VCaP (cell line): ENCODE measurements at regions not wholly inside any gene's neighbourhood (a gene's known extent, or its start where the extent isn't known, plus 50 kb on each side); places are given as distances from the start of the nearest gene placed in this dataset.

Experiments
- H3K27ac ChIP-seq: fragments of 450-650 bp; 2 replicates; pipeline ENCODE4 v1.5.1; 2017
- TF ChIP-seq, protein P1 (sequence below): fragments of 450-650 bp; conservative IDR thresholded peaks from 2 replicates; pipeline ENCODE4 v1.5.1; 2017; ENCODE audit warnings: mild to moderate bottlenecking, moderate library complexity

DNA sequence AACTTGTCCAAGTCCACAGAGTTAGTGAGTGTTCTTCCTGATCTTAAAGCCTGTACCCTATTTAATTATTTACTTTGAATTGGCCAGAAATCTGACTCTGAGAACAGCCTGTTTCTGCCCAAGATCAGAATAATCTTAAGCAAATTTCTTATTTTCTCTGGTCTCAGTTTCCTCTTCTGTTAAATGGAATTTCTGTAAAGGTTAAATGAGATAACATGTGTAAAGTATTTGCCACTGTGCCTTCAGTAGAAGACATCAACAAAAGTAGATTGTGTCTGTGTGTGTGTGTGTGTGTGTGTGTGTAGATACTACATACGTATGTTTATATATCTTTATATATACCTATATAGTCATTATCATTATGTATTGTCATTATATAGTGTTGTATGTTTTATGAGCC lies 124.2 kb upstream of the FGGY start:
- no peak overlapping the region for H3K27ac ChIP-seq
- TF ChIP-seq, protein P1, sequence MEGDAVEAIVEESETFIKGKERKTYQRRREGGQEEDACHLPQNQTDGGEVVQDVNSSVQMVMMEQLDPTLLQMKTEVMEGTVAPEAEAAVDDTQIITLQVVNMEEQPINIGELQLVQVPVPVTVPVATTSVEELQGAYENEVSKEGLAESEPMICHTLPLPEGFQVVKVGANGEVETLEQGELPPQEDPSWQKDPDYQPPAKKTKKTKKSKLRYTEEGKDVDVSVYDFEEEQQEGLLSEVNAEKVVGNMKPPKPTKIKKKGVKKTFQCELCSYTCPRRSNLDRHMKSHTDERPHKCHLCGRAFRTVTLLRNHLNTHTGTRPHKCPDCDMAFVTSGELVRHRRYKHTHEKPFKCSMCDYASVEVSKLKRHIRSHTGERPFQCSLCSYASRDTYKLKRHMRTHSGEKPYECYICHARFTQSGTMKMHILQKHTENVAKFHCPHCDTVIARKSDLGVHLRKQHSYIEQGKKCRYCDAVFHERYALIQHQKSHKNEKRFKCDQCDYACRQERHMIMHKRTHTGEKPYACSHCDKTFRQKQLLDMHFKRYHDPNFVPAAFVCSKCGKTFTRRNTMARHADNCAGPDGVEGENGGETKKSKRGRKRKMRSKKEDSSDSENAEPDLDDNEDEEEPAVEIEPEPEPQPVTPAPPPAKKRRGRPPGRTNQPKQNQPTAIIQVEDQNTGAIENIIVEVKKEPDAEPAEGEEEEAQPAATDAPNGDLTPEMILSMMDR, result no peak

- TF ChIP-seq, protein P1, result no peak
- H3K27ac ChIP-seq, result no peak overlapping the region
These were observed 123.2 kb upstream of the FGGY start for GRCh38 chr1:59173721-59174120.

DNA sequence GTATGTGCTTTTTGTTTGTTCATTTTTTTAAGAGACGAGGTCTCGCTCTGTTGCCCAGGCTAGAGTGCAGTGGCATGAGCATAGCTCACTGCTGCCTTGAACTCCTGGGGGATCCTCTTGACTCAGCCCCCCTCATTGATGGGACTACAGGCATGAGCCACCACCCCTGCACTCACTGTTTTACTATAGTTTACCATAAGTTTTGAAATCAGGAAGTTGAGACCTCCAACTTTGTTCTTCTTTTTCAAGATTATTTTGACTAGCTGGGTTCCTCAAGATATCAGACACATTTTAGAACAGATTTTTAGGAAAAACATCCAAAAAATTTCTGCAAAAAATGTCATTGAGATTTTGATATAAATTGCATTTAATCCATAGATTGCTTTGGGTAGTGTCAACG lies 120.4 kb upstream of the FGGY start:
- TF ChIP-seq, protein P1, result no peak
- no peak overlapping the region for H3K27ac ChIP-seq

DNA sequence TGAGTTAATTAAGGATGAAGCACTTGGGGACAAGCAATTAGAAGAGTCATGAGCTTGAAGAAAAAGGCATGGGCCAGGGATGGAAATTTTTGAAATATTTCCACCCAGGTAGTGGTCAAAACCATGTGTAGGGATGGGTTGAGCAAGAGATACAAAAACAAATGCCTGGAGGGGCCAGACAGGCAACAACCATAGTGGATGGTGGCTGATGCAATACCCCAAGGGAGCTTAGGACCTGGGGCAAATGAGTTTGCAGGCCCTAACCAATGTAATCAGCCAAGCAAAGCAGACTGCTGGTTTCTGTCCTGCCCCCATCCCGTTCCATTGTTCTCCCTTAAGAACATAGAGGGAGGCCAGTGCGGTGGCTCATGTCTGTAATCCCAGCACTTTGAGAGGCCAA lies 119.1 kb upstream of the FGGY start:
- H3K27ac ChIP-seq, result no peak overlapping the region
- TF ChIP-seq, protein P1, result no peak

DNA sequence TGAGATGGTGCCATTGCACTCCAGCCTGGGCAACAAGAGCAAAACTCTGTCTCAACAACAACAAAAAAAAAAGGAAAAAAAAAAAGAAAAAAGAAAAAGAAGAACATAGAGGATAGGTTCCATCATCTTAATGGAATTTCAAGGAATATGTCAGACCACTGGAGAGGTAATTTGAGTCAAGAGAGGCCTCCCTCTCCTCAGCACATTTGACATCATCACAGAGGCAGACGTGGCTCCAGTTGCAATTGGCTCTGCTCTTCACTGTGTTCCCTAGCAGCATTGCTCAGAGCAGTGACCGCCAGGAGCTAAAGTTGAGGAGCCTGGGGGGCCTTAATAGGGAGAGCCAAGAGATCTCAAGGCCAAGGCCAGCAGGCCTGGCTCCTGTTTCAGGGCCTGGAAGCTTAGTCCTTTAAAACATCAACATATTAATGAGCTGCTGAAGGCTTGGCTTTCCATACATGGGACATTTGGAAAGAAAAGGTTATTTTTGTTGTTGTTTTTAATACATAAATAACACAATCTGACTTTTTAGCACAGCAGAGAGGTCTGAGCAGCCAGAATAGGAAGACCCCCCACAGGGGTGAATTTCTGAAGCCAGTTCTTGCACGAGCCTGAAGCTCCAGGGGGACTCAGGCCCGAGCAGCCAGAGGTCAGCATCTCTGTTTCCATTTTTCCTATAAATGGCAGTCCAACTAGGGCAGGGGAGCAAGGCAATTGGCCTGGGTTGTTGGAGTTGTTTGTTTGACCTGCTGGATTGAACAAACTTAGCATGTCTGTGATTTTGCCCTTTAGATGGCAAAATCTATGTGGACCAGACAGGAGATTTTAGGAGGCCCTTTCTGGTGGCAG lies 118.3 kb upstream of the FGGY start:
- H3K27ac ChIP-seq, result no peak overlapping the region

GRCh38 chr1:59179673-59180072 lies 117.2 kb upstream of the FGGY start:
- TF ChIP-seq, protein P1, result no peak
- H3K27ac ChIP-seq, result no peak overlapping the region

More for the DNA sequence above, 118.3 kb upstream of the FGGY start:
- TF ChIP-seq, protein P1, result no peak

- TF ChIP-seq, protein P1, result no peak
These were observed 116.2 kb upstream of the FGGY start for GRCh38 chr1:59180735-59181134.

More at GRCh38 chr1:59180735-59181134, 116.2 kb upstream of the FGGY start:
- no peak overlapping the region for H3K27ac ChIP-seq
